ENCODE measurements at regions not wholly inside any gene's neighbourhood (a gene's known extent, or its start where the extent isn't known, plus 50 kb on each side); places are given as distances from the start of the nearest gene placed in this dataset.

- TF ChIP-seq TAF1 (conservative IDR thresholded peaks at IDR 0.05): no peak
- TF ChIP-seq CTCF (IDR thresholded peaks at IDR 0.05; ENCODE audit: low read depth, low read length, missing input control): no peak
- no peak for TF ChIP-seq RAD21 (IDR thresholded peaks at IDR 0.05)
- TF ChIP-seq JUND (IDR thresholded peaks at IDR 0.05): no peak
- TF ChIP-seq YY1 (IDR thresholded peaks at IDR 0.05): no peak
- no peak for TF ChIP-seq GABPA (IDR thresholded peaks at IDR 0.05 in 1 of 2, conservative IDR thresholded peaks at IDR 0.05 in 1 of 2)
- TF ChIP-seq FOXA1 (IDR thresholded peaks at IDR 0.05): no peak
- no peak for TF ChIP-seq FOXA2 (IDR thresholded peaks at IDR 0.05)
- TF ChIP-seq SP1 (IDR thresholded peaks at IDR 0.05): no peak
- no peak for TF ChIP-seq EGR1 (IDR thresholded peaks at IDR 0.05; ENCODE audit: low read depth in 2 of 2)
- no peak for TF ChIP-seq REST (IDR thresholded peaks at IDR 0.05)
- TF ChIP-seq ZBTB33 (IDR thresholded peaks at IDR 0.05): no peak
- no peak for TF ChIP-seq ATF3 (IDR thresholded peaks at IDR 0.05)
Measured at GRCh38 chr2:37795938-37796337, 124.5 kb upstream of the CDC42EP3 start.
